ENCODE measurements at regions not wholly inside any gene's neighbourhood (a gene's known extent, or its start where the extent isn't known, plus 50 kb on each side); places are given as distances from the start of the nearest gene placed in this dataset.

- no peak for DNase-seq
Measured at GRCh38 chr5:110329955-110330525, 396.4 kb downstream of the TMEM232 start.

GRCh38 chr5:110333384-110333783 lies 393.1 kb downstream of the TMEM232 start:
- no peak for DNase-seq

DNA sequence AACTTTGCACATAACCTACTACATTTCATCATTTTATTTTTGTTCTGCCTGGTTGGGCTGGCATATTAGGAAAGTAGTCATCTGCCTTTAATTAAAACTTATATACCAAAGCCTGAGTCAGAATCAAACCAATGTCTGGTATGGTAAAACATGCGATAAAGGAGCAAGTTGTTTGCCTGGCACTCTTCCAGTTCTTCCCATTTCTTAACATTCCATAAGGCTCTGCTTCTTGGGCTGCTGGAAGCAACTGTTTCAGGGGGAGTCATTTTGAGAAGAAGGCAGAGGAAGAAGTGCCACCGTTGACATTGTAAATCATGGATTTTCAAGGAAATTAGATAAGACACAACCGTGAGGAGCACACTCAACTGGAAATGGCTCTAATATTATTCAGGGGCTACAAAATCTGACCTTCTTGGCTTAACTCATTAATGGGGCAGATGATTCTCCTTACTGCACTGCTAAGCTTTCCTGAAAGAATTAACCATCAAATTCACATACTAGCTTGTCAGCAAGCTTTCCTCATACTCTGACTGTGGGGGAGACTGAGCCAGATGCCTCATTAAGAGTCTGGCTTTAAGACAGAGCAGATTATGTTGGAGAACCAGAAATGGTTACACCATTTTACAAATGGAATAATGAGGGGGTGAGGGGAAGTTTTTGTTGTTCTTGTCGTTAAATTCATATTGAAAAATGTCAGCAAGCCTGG lies 391.0 kb downstream of the TMEM232 start:
- DNase-seq, result no peak

DNA sequence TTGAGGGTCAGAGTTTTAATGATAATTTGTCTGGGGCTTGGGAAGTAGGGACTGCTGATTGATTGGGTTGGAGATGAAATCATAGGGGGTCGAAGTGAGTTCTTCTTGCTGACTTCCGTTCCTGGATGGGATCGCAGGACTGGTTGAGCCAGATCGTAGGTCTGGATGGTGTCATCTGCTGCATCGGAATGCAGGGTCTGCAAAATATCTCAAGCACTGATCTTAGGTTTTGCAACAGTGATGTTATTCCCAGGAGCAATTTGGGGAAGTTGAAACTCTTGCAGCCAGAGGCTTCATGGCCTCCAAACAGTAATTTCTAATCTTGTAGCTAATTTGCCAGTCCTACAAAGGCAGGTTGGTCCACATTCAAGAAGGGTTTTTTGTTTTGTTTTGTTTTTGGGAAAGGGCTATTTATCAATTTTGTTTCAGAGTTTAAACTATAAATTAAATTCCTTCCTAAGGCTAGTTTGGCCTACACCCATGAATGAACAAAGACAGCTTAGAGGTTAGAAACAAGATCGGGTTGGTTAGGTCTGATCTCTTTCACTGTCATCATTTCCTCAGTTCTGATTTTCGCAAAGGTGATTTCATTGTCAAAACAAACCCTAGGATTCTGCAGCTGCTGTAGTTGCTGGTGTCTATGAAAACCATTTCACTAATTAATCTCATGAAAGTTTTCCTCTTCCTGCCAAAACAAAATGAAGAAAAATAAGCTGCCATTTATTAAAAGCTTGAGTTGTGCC lies 388.0 kb downstream of the TMEM232 start:
- no peak for DNase-seq

- no peak for DNase-seq
Measured at GRCh38 chr5:110339399-110339798, 387.1 kb downstream of the TMEM232 start.

GRCh38 chr5:110341836-110342235 lies 384.6 kb downstream of the TMEM232 start:
- DNase-seq, result no peak

DNA sequence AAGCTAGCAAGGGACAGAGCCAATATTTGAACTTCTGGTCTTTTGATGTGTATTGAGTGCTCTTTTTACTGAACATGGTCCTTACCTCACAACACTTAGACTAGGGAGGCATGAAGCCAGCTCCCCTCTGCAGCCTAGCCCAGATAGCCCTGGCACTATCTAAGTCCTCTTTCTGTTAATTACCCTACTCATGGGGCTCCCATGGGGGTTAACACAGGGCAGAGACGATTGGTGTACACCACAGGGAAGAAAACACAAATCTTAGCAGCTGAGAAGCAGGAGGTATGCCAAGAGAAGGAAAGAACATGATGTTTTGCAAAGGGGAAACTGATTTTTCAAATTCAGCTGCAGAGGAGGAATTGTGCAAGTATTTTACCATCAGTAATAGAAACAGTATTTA lies 383.8 kb downstream of the TMEM232 start:
- DNase-seq, result no peak

DNA sequence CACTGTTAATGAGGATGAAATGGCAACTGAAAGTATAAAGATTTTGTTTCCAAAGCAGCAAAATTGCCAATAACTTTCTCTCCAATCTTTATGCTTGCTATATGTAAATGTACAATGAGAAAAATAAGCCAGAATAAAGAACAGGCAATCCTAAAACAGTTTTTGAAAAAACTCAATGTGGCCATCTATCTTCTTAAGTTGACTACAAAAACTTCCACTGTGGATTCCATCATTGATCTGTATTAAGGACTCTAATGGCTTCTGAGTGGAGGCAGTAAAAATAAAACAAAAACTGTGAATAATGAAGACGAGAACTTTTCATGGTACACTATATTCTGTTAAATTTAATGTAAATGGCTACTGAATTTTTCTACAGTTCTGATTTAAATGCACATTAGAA lies 382.9 kb downstream of the TMEM232 start:
- no peak for DNase-seq

GRCh38 chr5:110345623-110346022 lies 380.8 kb downstream of the TMEM232 start:
- DNase-seq, result no peak

DNA sequence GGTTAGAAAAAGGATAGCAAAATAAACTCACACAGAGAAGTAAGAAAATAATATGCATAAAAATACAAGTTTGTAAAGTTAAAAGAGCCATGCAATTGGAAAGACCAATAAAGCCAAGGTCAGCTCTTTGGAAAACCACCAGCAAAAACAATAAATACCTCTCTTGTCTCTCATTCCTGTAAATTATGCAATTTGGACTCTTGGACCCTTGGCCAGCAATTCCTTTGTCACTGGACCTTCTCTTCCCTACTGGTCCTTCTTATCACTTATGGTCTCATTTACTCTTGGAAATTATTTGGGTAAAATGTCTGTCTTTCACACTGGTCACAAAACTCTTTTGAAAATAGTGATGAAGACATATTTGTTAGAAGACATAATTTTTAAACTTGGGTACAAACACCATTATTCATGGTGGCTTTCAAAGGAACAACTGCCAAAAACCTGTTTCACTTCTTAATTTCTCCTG lies 379.5 kb downstream of the TMEM232 start:
- DNase-seq, result no peak

DNA sequence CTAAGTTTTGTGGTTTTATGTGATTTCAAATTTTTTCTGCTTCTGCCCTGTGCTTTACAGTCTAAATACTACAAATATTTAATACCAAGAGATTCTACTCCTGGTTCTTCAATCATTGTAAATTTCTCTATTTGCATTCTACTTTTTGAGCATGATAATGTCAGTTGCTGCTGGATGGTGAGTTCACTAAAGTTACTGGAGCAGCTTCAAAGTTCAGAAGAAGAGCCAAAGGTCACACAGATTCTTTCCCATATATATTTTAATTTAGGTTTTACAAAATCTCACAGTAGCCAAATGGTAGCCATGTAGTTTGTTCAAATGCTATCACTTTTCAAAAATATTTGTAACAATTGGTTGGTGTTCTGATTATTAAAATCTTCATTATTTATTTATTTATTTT lies 378.7 kb downstream of the TMEM232 start:
- no peak for DNase-seq

- no peak for DNase-seq
Measured at GRCh38 chr5:110351430-110351829, 375.0 kb downstream of the TMEM232 start.

- DNase-seq, result no peak
Measured at GRCh38 chr5:110354311-110354710, 372.2 kb downstream of the TMEM232 start.

DNA sequence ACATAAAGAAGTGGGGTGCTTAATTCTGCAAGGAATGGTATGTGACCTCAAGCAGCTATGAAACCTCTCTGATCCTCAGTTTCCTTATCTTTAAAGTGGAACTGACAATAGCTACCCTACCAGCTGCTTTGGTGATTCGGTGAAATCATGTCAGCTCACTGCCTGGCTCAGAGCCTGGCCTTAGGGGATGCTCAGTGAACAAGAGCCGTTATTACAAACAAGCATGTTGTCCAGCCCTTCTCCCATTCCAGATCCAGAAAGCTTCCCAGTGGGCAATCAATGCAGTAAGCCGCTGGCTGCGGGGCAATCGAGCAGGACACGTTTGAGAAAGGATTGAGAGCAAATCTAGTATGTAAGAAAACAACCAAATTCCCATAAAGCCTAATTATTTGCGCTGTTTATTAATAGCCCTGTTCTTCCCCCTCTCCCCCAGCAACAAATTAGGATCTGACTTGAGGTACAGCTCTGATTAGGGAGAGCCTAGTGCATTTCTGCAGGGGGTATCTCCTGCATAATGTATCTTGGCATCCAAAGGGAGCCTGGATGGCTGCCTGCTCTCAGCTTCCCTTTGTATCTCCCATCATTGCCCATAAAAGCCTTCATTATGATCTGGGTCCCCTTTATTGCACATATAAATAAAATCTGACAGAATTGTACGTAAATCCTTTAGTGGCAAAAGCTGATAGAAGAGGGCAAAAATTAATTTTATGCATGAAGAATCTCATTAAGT lies 371.4 kb downstream of the TMEM232 start:
- no peak for DNase-seq

- DNase-seq, result peak in 1 of 2 donors; percentile 2
Measured at GRCh38 chr5:110356677-110357076, 369.8 kb downstream of the TMEM232 start.

- DNase-seq, result no peak
Measured at GRCh38 chr5:110359221-110359620, 367.2 kb downstream of the TMEM232 start.

GRCh38 chr5:110361471-110361870 lies 365.0 kb downstream of the TMEM232 start:
- no peak for DNase-seq

- DNase-seq, result no peak
Measured at GRCh38 chr5:110362261-110362660, 364.2 kb downstream of the TMEM232 start.

DNA sequence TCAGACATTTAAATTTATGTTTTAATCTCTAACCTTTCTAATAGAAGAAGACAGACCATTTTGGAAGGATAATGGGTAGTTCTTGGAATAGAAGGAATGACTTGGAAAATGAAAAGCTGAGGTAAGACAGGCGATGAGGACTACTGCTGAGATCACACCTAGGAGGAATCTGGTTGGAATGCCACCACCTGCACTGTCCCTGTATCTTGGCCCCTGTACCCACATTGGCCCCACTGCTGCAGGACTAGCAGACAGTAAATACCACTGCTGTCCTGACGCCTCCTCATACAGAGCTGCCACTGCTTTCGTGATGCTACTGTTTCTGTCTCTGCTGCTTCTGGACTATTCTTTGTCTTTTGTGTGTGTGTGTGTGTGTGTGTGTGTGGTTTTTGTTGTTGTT lies 359.8 kb downstream of the TMEM232 start:
- no peak for DNase-seq
